ENCODE measurements at regions not wholly inside any gene's neighbourhood (a gene's known extent, or its start where the extent isn't known, plus 50 kb on each side); places are given as distances from the start of the nearest gene placed in this dataset.

- no peak for FAIRE-seq
These were observed 388.9 kb downstream of the PCNX1 start for GRCh38 chr14:71296184-71296583.

GRCh38 chr14:71300566-71301330 is 393.5 kb downstream of the PCNX1 start:
- no peak for FAIRE-seq

- no peak for FAIRE-seq
These were observed 394.4 kb downstream of the PCNX1 start for GRCh38 chr14:71301611-71302010.

GRCh38 chr14:71304690-71305089 is 397.4 kb downstream of the PCNX1 start:
- FAIRE-seq, result no peak

- no peak for FAIRE-seq
These were observed 401.4 kb downstream of the PCNX1 start for GRCh38 chr14:71308671-71309070.

- FAIRE-seq, result no peak
These were observed 402.5 kb downstream of the PCNX1 start for GRCh38 chr14:71309756-71310155.

GRCh38 chr14:71311061-71311460 is 403.8 kb downstream of the PCNX1 start:
- FAIRE-seq, result no peak

GRCh38 chr14:71314717-71315116 is 407.5 kb downstream of the PCNX1 start:
- no peak for FAIRE-seq

GRCh38 chr14:71317385-71318096 is 410.3 kb downstream of the PCNX1 start:
- no peak for FAIRE-seq

- no peak for FAIRE-seq
These were observed 410.8 kb downstream of the PCNX1 start for GRCh38 chr14:71318097-71318459.

GRCh38 chr14:71319666-71320065 is 412.4 kb downstream of the PCNX1 start:
- FAIRE-seq, result no peak

- peak; percentile 41 for FAIRE-seq
These were observed 413.0 kb downstream of the PCNX1 start, which contains the start of gene SIPA1L1 for GRCh38 chr14:71320107-71320733. Gene SIPA1L1, plus strand, starts transcription at chr14:71320476.

- FAIRE-seq, result no peak
These were observed 413.7 kb downstream of the PCNX1 start for GRCh38 chr14:71320734-71321573.

GRCh38 chr14:71321574-71322315 is 414.5 kb downstream of the PCNX1 start:
- no peak for FAIRE-seq

- peak; percentile 37 for FAIRE-seq
These were observed 415.5 kb downstream of the PCNX1 start for GRCh38 chr14:71322655-71323250.

- no peak for FAIRE-seq
These were observed 417.6 kb downstream of the PCNX1 start for GRCh38 chr14:71324767-71325272.

GRCh38 chr14:71327691-71328090 is 420.4 kb downstream of the PCNX1 start:
- no peak for FAIRE-seq

- no peak for FAIRE-seq
These were observed 420.9 kb downstream of the PCNX1 start for GRCh38 chr14:71328183-71328582.

- no peak for FAIRE-seq
These were observed 421.7 kb downstream of the PCNX1 start for GRCh38 chr14:71328954-71329353.

GRCh38 chr14:71331403-71331802 is 424.1 kb downstream of the PCNX1 start:
- no peak for FAIRE-seq

- FAIRE-seq, result no peak
These were observed 425.2 kb downstream of the PCNX1 start for GRCh38 chr14:71332476-71332875.

Measured in endometrium (tissue), 2 donors.